NAMALWA (cell line): ENCODE measurements at regions not wholly inside any gene's neighbourhood (a gene's known extent, or its start where the extent isn't known, plus 50 kb on each side); places are given as distances from the start of the nearest gene placed in this dataset.

ENCODE experiments used
- DNase-seq: peaks from one replicate; pipeline ENCODE4 v3.0.0-alpha.2; 2015; ENCODE audit warnings: low spot score

DNA sequence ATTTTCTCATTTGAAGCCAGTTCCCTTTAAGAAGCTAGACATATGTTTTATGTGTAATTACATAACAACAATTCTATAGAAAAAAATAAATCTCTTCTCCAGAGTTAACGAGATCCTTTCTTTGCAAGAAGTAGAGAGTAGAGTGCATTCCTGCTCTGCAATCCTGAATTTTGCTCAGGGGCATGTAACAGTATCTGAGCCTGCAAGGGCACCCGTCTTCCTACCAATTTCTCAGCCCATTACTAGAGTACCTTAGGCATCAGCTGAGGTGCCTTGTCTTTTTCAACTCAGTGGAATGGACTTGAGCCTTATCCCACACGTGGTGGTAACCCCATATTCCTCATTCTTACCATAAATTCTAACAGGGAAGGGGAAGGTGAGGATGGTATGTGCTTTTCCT, 205.9 kb downstream of the IKZF2 start:
- no peak for DNase-seq

DNA sequence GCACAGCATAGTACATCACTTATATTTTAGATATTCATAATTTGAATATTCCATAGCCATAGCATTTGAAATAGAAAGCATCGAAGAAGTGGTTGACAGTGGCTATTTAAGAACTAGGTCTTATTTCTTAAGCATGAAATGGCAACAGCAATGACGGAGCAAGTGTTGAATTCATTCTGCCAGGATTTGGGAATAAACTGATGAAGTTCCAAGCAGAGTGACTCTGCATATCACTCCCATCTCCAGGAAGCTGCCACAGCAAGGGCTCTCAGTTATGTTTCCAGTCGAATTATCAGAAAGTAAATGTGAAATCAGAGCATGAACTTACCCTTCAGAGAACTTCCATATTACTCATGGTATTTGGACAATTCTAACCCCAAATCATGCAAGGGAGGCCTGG, 208.1 kb downstream of the IKZF2 start:
- no peak for DNase-seq

DNA sequence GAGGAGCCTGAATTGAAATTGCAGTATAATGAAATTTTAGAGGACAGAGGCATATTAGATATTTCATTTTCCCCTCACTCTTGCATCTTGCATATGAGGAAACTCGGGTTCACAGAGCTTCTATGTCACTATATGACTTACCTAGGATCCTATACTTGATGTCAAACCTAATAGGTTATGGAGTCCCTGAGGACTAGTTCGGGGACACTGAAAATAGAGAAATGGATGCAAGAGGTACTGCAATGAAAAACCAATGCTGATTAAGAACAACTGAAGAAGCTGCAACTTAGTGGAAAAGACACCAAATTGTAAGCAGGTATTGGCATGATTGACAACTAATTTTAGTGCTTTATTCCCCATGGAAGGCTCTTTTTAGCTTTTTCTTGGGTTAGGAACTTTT, 210.1 kb downstream of the IKZF2 start:
- DNase-seq, result no peak

DNA sequence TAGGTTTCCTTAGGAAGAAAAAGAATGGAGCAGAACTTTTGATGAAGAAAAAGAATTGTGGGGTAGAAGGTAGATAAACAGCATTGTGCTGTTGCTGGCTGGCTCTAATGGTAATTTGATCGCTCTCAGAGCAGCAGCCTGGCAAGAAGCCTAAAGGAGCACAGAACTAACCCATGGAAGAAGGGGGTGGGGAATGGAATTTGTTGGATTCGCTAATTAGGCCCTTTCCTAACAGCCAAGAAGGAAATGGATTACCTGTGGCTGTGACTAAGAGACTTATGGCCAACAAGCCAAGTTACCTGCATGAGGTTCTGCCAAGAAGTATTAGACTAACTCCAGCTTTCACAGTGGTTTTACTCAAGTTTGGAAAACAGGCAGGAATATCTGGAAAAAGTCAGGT, 210.6 kb downstream of the IKZF2 start:
- no peak for DNase-seq

DNA sequence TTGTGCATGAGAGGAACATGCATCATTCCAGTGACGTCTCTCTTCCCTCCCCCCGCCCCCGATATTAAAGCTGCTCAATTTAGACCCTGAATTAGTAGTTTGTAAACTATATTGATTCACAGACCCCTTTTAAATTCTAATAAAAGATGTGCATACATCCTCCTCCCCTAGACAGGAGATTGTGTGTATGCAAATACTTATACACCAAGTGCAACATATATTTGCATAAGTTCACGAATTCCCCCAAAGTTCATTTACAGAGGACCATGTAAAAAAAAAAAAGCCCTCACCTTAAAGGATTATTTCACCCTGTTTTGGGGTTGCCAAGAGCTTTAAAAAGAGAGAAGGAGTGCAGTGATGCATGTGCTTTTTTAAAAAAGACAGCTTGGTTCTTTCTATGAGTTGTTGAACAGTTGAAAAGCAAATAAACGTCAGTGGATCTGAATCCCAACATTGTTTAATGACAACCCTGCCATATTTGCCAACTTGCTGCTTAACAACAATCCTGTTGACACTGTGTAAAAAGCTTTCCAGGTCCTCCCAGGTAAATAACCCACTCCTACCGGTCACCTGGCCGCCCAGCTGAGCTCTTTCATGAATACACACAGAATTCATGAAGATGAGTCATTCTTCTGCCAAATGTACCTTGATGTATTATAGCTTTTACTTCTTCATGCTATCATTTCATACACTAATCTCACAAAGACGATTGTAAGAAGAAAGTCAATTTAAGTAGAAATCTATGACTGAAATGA, 211.5 kb downstream of the IKZF2 start:
- DNase-seq, result no peak

DNA sequence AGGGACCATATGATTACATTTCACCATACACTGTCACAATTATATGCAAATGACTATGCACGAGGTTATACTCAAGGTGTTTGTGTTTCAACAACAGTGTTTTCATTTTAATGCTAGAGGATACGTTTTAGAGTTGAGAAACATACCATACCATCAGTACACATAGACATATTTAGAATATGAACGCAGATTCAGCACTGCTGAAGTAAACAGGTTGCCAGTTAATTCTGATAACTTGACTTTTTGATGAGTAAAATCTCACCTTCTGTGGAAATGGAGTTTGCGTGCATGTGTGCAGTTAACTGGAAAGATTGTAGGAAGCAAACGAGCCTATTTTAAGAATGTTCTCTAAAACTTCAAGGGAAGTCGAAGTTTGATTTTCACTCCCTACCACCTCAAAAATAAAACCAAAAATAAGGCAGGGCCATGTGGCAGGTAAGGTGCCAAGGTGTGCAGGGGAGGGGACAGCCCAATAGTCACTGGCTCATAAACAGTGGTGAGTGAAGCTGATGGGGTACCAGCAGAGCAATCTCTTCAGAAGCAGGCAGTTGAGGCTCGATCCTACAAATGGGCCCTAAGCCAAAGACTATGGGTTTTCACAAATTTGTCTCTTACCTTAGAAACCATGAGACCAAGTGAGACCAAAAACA, 213.1 kb downstream of the IKZF2 start:
- no peak for DNase-seq

DNA sequence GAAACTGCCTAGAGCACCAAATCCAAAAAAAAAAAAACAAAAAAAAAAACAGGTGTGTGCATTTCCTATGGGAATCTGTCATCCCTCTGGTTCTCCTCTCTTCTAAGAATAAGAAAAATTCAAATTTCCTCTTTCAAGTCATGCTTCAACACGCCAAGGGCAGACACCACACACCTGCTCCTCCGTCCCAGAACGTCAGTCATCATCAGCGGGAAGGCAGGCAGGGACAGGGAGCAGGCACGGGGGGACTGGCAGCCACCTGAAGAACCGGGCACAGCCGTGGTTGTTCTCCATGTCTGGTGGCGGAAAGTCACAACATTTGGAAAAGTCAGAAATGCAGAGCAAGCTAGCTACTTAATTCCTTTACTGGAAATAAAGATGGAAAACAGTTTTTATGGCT, 214.8 kb downstream of the IKZF2 start:
- DNase-seq, result no peak

DNA sequence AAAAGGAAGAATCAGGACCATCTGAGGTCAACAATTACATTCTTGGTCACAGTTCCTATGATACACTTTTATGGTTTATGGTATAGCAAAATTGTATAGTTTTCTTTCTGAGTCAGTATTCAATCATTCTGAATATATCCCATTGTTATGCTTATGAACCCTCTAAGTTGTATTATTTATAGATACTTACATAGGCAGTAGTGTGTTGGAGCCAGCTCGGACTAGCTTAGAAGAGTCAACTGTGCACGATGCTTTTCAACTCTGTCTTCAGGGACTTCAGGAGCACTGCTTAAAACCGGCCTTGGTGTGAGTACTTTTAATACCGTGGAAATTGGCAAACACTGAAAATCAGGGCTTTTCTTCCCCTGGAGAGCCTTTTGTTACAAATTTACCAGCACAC, 215.7 kb downstream of the IKZF2 start:
- DNase-seq, result no peak

DNA sequence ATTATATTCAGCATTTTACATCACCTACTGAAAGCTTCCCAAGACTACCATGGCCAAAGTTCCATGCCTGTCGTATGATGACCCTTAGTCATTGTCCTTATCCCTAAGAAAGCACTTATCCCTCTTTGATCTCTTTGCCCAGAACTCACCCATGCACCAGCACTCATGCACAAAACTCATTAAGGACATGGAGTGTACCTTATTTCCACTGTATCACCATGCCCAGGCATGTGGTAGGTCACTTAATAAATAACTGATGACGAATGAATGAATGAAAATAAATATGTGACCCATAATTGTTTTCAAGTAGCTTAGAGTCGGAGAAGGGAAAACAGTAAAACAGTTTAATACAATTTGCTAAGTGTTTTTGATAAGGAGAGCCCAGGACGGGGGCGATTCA, 220.1 kb downstream of the IKZF2 start:
- DNase-seq, result no peak

DNA sequence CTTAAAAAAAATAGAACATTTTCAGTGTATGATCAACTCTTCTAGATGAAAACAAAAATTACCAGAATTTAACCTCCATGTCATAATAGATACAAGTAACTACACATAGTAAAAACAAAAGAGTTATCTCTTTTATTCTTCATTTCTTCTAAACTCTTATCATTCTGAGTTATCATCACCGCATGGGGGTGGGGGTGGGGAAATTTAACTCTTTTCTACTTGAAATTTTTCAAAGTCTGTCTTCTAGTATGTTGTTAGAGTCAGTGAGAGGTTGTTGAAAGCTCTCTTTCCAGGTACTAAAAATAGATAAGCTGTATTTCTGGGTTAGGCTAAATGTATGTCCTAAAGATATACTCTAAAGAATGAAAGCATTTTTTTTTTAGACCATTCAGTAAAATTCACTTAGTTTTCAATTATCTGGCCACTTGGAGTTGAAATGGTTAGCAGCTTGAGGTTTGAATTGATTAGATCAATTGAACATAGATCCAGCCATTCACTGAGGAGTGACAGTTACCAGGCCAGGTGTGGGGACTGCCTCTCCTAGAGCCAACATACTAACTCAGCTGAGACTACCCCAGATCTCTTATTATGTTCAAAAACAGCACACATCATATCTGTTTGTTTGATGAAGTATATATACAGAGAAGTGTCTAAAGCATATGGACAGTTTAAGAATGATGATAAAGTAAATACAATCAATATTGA, 220.7 kb downstream of the IKZF2 start:
- no peak for DNase-seq

DNA sequence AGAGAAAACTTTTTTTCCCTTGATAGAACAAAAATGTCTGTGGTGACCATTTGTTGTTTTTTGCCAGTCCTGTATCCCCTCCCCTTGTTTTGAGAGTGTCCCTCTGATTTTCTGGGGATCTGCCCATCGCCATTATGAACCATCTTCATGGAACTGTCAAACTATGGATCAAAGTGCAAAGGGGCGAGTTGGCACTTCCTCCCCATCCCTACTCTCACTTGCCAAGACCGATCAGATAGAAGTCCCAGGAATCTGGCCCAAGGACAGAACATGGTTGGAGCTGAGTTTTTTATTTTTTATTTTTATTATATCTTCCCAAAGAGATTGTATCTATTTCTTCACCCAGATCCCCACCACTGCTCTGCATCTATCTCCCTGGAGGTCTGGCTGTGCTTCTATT, 221.4 kb downstream of the IKZF2 start:
- no peak for DNase-seq

DNA sequence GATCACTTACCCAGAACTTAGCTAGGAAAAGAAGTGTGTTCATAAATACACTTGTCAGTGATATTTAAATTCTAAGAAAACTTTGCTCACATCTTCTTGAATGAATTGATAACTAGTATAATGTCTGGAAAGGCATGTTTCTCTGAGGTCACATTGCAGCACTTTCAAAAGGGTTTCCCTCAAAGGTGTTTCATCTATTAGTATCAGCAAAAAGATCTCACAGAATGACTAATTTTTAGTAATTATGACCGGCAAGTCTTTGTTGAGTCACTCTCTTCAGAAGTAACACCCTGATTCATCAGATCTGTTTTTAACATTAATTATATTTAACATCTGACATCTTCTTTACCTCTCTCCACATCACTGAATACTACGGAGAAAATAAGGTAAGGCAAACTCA, 222.3 kb downstream of the IKZF2 start:
- DNase-seq, result no peak

DNA sequence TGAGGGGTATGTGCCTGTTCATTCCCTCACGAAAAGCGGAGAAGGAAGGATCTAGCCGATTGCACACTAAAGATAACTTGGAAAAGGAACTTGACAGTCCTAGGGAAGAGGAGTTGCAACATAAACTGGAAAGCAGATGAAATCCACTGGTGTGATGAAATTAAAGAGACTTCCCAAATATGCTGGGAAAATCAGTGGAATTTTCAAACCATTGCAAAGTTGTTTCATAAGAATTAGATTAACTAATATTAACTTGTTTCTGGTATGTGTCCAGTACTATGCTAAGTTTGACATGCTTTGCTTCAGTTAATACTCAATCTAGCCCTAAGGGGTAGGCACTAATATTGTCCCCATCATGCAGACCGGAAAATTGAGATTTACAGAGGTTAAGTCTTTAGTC, 222.7 kb downstream of the IKZF2 start:
- DNase-seq, result no peak

DNA sequence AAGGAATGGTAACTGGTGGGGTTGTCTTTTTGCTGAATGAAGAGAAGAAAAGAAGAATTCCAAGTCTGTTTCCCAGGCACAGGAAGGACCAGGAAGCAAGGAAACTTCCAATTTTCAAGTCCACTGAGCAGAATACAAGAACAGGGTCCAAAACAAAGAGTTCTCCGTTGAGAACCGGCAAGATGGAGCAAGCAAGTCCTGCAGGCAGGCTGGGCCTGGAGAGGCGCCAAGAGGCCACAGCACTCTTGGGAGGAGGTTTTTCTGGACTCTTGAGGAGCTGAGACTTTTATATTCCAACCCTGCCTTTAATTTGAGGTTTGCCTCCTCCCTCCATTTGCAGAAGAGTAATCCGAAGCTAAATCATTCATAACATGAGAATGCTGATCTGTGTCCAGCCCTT, 224.5 kb downstream of the IKZF2 start:
- DNase-seq, result no peak

DNA sequence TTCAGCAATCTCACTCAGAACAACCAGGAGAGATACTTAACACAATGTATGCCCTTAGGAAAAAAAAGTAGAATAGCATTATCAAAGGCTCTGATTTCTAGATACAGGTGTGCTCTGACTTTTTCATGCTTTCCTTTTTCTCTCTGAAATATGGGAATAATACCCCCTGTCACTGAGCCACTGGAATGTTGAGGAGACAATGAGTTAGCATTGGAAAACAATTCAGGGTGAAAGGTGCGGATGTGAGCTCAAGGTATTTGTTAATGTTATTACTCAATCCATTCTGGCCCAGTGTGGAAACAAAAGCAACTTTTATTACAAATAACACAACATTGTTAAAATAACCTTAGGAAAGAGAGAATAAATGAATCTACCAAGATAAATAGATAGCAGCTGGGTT, 228.0 kb downstream of the IKZF2 start:
- DNase-seq, result no peak

DNA sequence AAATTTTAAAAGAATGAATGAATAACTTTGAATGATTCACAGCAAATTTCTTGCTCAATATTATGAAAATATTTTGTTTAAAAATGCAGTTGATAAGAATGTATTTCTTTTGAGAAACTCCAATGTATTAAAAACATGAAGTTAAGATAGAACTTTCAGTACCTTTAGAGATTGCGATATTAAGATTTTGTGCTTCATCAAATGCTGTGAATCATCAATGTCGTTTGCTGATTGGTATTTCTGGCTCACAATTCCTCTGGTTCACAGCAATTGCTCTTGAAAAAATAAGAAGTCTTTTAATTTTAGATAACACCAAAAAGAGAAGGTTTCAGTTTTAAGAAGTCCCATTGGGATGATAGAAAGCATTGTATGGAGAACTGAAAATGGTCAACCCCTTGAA, 228.7 kb downstream of the IKZF2 start:
- DNase-seq, result no peak

DNA sequence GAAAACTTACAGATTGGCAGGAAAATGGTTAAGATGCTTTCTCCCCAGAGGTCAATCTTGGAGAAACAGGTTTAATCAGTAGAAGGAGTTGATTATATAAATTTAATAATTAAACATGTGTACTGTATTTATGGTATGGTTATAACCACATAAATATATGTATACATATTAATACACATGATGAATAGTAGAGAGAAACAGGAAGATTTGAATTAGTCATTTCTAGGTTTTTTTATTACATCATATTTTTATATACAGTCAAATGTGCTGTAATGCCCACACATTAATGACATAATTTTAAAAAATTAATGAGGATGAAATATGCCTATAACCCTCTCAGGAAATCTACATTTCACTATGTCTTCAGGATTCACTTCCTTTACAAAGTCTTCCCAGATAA, 229.7 kb downstream of the IKZF2 start:
- DNase-seq, result no peak

DNA sequence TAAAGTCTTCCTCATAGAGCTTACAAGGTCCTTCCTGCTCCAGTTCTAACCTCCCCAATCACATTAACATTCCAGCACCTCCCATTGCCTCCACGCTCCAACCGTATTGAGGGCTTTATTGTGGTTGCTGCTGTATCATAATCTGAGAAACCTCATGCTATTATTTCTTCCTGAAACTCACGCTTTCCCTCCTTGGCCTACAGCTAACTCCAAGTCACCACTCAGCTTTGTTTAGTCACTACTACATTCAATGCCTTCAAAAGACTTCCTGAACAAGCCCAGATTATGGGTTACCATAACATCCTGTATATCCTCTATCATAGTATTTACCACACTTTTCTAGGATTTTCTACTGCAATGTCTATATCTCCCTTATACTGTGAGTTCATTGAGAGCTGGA, 230.4 kb downstream of the IKZF2 start:
- DNase-seq, result no peak

DNA sequence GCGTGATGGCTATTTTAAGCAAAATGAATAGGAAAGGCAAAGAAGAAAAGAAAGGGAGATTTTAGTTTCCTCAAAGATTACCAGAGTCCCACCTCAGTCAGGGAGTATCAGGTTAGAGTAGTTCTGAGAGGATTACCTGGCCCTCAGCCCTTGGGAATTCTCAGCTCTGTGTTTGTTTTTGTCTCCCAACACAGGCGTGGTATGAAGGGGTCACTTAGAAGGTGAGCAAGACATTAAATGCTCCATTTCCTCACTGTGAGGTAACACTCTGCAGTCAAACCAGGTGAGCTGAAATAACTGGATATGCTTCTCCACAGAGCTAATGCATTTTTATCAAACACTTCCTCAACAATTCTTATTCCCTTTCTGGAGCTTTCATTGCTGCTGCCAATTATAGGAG, 232.2 kb downstream of the IKZF2 start:
- DNase-seq, result no peak

DNA sequence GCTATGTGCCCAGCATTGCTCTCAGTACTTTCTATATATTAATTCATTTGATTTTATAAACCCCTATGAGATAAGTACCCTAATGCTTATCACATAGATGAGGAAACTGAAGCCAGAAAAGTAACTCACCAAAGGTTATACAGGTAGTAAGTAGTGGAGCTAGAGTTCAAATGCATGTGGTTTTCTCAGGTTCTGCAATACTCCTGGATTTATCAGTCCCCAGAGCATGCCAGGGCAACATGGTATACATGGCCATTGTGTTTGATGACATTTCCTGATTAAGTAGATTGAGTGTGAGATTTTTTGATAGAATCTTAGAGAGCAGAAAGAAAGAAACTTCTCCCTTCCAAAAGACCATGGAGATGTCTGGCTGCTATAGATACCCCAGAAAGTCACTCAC, 233.1 kb downstream of the IKZF2 start:
- no peak for DNase-seq

DNA sequence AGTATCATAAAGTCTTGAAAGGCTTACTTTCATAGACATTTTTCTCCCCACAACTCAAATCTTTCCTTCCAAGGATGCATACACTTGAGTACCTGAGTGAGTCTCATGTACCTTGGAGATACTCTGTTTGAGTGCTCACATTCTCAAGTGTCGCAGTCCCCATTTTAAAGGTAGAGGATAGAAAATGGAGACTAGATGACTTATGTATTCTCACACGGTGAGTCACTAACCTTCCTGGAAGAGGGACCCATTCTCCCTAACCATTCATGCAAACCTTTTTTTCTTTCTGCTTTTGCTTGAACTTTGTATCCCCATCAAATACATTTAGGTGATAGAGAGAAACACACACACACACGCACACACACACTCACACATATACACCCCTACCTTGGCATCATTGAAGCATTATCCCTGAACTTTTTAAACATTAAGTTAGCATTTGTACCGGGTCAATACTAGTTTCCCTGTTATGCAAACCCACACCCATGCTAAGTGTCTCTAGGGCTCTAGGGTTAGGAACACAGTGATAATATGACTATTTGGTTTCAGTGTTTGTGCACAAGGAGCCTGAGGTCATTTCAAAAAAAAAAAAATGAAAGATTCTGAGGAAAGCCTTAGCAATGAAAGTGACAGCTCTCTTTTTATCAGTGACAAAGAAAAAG, 236.2 kb downstream of the IKZF2 start:
- DNase-seq, result no peak

DNA sequence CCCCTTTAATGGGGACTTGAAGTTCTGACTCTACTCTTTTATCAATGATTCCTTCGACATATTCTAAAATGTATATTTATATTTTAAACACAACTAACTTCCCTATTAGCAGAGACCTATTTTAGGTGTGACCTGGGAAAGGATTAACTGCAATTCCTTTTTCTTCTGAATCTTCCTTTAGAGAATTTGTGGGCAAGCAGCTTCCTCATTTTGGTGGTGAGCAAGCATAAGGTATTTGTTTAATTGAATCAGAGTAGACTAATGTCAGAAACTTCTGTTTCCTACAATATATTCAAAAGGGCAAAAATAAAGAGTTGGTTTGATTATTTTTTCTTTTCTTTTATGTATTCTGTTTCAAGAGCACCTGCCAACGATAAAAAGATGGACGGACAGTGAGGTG, 237.0 kb downstream of the IKZF2 start:
- peak; percentile 16 for DNase-seq
